ENCODE measurements at regions not wholly inside any gene's neighbourhood (a gene's known extent, or its start where the extent isn't known, plus 50 kb on each side); places are given as distances from the start of the nearest gene placed in this dataset.

- TF ChIP-seq, protein P1, sequence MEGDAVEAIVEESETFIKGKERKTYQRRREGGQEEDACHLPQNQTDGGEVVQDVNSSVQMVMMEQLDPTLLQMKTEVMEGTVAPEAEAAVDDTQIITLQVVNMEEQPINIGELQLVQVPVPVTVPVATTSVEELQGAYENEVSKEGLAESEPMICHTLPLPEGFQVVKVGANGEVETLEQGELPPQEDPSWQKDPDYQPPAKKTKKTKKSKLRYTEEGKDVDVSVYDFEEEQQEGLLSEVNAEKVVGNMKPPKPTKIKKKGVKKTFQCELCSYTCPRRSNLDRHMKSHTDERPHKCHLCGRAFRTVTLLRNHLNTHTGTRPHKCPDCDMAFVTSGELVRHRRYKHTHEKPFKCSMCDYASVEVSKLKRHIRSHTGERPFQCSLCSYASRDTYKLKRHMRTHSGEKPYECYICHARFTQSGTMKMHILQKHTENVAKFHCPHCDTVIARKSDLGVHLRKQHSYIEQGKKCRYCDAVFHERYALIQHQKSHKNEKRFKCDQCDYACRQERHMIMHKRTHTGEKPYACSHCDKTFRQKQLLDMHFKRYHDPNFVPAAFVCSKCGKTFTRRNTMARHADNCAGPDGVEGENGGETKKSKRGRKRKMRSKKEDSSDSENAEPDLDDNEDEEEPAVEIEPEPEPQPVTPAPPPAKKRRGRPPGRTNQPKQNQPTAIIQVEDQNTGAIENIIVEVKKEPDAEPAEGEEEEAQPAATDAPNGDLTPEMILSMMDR (IDR thresholded peaks at IDR 0.05; ENCODE audit: insufficient read depth, low read length, poor library complexity, severe bottlenecking), result no peak
- no peak overlapping the region for H3K4me3 ChIP-seq (ENCODE audit: low read depth, low read length)
- H3K36me3 ChIP-seq (ENCODE audit: control insufficient read depth, insufficient read depth, low read length), result no peaks in the 10 kb centered on the region
- no peaks in the 10 kb centered on the region for H3K27me3 ChIP-seq (ENCODE audit: control insufficient read depth, insufficient read depth, low read length)
- DNase-seq (ENCODE audit: low read depth), result no peak
These were observed 297.4 kb upstream of the RTL1 start for GRCh38 chr14:101200650-101201516.

GRCh38 chr14:101201535-101202151 lies 298.1 kb upstream of the RTL1 start:
- no peak for DNase-seq (ENCODE audit: low read depth)
- TF ChIP-seq, protein P1 (IDR thresholded peaks at IDR 0.05; ENCODE audit: insufficient read depth, low read length, poor library complexity, severe bottlenecking), result no peak
- no peaks in the 10 kb centered on the region for H3K36me3 ChIP-seq (ENCODE audit: control insufficient read depth, insufficient read depth, low read length)
- no peaks in the 10 kb centered on the region for H3K27me3 ChIP-seq (ENCODE audit: control insufficient read depth, insufficient read depth, low read length)
- no peak overlapping the region for H3K4me3 ChIP-seq (ENCODE audit: low read depth, low read length)

DNA sequence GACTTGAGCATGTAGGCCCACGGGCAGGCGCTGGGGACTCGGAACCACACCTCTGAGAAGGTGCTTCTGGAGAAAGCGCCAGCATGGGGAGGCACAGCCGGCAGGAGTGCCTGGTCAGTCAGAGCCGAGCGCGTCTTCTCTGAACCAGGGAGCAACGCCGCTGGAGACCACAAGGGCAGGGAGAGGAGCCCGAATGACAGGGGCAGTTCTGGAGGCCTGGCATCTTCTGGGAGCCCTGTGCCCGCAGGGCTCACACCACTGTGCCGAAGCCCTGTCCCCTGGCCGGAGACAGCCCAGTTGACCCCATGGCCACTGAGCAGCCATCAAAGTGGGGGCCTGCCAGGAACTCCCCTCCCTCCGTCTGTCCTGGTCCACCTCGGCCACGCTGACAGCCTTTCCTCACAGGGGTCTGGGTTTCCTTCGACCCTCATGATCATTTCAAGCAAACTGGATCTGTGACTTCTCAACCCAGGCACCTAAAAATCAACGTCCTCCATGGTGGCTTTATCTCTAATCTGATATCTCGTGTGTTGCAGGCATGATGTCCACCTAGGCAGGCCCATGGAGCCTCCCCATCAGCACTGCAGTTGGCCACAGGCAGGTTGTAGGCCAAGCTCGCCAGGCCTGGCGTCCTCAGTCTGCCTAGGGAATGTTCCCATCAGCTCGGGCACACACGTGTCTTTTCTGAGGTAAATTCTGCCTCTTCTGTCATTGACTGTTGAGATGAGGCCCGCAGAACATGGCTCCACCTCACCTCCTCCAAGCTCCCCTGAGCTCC lies 299.3 kb upstream of the RTL1 start:
- H3K4me3 ChIP-seq (ENCODE audit: low read depth, low read length), result no peak overlapping the region
- no peaks in the 10 kb centered on the region for H3K36me3 ChIP-seq (ENCODE audit: control insufficient read depth, insufficient read depth, low read length)
- TF ChIP-seq, protein P1 (IDR thresholded peaks at IDR 0.05; ENCODE audit: insufficient read depth, low read length, poor library complexity, severe bottlenecking), result no peak
- DNase-seq (ENCODE audit: low read depth), result no peak
- no peaks in the 10 kb centered on the region for H3K27me3 ChIP-seq (ENCODE audit: control insufficient read depth, insufficient read depth, low read length)

DNA sequence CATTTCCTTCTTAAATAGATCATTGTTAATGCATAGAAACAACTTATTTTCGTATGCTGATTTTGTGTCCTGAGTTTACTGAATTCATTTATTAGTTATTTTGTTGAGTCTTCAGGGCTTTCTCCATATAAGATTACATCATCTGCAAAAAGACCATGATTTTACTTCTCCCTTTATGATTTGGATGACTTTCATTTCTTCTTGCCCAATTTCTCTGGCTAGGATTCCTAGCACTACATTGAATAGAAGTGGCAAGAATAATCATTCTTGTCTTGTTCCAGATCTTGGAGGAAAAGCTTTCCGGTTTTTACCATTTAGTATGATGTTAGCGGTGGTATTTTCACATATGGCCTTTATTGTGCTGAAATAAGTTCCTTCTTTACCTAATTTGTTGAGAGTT lies 303.0 kb upstream of the RTL1 start:
- TF ChIP-seq, protein P1 (IDR thresholded peaks at IDR 0.05; ENCODE audit: insufficient read depth, low read length, poor library complexity, severe bottlenecking), result no peak
- Histone ChIP-seq H3K27me3 (ENCODE audit: control insufficient read depth, insufficient read depth, low read length) (no peaks in the 10 kb centered on the region), H3K4me3 (ENCODE audit: low read depth, low read length) (no peak overlapping the region), H3K36me3 (ENCODE audit: control insufficient read depth, insufficient read depth, low read length) (no peaks in the 10 kb centered on the region)
- no peak for DNase-seq (ENCODE audit: low read depth)

- TF ChIP-seq, protein P1 (IDR thresholded peaks at IDR 0.05; ENCODE audit: insufficient read depth, low read length, poor library complexity, severe bottlenecking), result no peak
- no peak for DNase-seq (ENCODE audit: low read depth)
- Histone ChIP-seq H3K36me3 (ENCODE audit: control insufficient read depth, insufficient read depth, low read length) (no peaks in the 10 kb centered on the region), H3K27me3 (ENCODE audit: control insufficient read depth, insufficient read depth, low read length) (no peaks in the 10 kb centered on the region), H3K4me3 (ENCODE audit: low read depth, low read length) (no peak overlapping the region)
These were observed 303.5 kb upstream of the RTL1 start for GRCh38 chr14:101207041-101207440.

Data from kidney epithelial cell (primary cell).